ENCODE measurements at regions not wholly inside any gene's neighbourhood (a gene's known extent, or its start where the extent isn't known, plus 50 kb on each side); places are given as distances from the start of the nearest gene placed in this dataset.

- WGBS = 90% methylated on average over 23 of the region's 23 CpGs
- Histone ChIP-seq H3K4me3 (no peak overlapping the region), H3K4me1 (replicated peaks) (no peaks in the 10 kb centered on the region), H3K27ac (no peak overlapping the region), H3K27me3 (replicated peaks; ENCODE audit: insufficient read depth) (peaks cover 17% of the 10 kb centered on the region), H3K9me3 (no peaks in the 10 kb centered on the region), H3K36me3 (no peaks in the 10 kb centered on the region)
- DNase-seq (ENCODE audit: low spot score) = no peak
- TF ChIP-seq, protein P1, sequence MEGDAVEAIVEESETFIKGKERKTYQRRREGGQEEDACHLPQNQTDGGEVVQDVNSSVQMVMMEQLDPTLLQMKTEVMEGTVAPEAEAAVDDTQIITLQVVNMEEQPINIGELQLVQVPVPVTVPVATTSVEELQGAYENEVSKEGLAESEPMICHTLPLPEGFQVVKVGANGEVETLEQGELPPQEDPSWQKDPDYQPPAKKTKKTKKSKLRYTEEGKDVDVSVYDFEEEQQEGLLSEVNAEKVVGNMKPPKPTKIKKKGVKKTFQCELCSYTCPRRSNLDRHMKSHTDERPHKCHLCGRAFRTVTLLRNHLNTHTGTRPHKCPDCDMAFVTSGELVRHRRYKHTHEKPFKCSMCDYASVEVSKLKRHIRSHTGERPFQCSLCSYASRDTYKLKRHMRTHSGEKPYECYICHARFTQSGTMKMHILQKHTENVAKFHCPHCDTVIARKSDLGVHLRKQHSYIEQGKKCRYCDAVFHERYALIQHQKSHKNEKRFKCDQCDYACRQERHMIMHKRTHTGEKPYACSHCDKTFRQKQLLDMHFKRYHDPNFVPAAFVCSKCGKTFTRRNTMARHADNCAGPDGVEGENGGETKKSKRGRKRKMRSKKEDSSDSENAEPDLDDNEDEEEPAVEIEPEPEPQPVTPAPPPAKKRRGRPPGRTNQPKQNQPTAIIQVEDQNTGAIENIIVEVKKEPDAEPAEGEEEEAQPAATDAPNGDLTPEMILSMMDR (IDR thresholded peaks at IDR 0.05) = no peak
- TF ChIP-seq POLR2AphosphoS5 (IDR thresholded peaks at IDR 0.05) (no peak), POLR2A (IDR thresholded peaks at IDR 0.05) (no peak)
- intact Hi-C loops (cut with DNase I) = no loop called here
Measured at GRCh38 chr20:62574230-62574993, 67.9 kb upstream of the SLCO4A1 start.

DNA sequence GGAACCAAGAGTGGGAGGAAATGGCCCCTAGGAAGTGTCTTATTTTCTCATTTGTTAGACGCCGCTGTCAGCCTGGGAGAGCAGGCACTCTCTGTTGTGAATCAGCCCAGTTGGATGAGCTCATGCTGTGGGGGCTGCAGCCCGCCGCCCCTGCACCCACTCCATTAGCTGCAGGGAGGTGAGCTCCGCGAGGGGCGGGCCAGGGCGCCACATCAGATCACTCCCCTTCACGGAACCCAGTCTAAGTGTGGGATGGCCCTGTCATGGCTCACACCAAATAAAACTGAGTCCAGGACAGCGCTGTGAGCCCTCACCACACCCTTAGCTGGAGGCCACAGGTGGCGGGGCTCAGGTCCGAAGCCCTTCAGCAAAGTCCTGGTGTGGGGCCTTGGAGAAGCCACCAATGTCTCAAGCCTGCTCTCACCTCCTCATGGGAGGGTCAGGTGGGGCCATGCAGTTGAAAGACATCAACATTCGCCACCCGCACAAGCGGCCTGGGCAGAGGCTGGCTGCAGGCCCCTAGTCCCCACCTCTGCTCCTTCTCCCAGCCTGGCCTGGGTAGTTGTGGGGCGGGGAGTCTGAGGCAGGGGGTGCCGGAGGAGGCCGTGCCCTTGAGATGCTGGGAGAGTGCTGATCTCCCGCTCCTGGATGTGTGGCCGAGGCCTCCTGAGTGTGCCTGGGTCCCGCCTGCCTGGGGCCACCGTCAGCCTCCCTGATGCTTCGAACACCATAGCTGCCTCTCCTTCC, 66.2 kb upstream of the SLCO4A1 start:
- Histone ChIP-seq H3K9me3 (no peaks in the 10 kb centered on the region), H3K36me3 (no peaks in the 10 kb centered on the region), H3K4me1 (replicated peaks) (no peaks in the 10 kb centered on the region), H3K27ac (no peak overlapping the region), H3K27me3 (replicated peaks; ENCODE audit: insufficient read depth) (peaks cover 28% of the 10 kb centered on the region), H3K4me3 (no peak overlapping the region)
- no peak for DNase-seq (ENCODE audit: low spot score)
- WGBS = 71% methylated on average over 23 of the region's 23 CpGs
- intact Hi-C loops (cut with DNase I) = no loop called here
- no peak for TF ChIP-seq POLR2AphosphoS5 (IDR thresholded peaks at IDR 0.05)
- TF ChIP-seq, protein P1 (IDR thresholded peaks at IDR 0.05) = no peak
- TF ChIP-seq POLR2A (IDR thresholded peaks at IDR 0.05) = no peak

- Histone ChIP-seq H3K36me3 (no peaks in the 10 kb centered on the region), H3K9me3 (no peaks in the 10 kb centered on the region), H3K27me3 (replicated peaks; ENCODE audit: insufficient read depth) (peaks cover 32% of the 10 kb centered on the region), H3K4me1 (replicated peaks) (no peaks in the 10 kb centered on the region), H3K4me3 (no peak overlapping the region), H3K27ac (no peak overlapping the region)
- TF ChIP-seq, protein P1 (IDR thresholded peaks at IDR 0.05) = no peak
- no peak for TF ChIP-seq POLR2A (IDR thresholded peaks at IDR 0.05)
- no peak for TF ChIP-seq POLR2AphosphoS5 (IDR thresholded peaks at IDR 0.05)
- intact Hi-C loops (cut with DNase I) = no loop called here
- WGBS = 30% methylated on average over 15 of the region's 15 CpGs
- no peak for DNase-seq (ENCODE audit: low spot score)
Measured at GRCh38 chr20:62576815-62577489, 65.4 kb upstream of the SLCO4A1 start.

- peaks cover 32% of the 10 kb centered on the region for H3K27me3 ChIP-seq (replicated peaks; ENCODE audit: insufficient read depth)
- H3K9me3 ChIP-seq = no peaks in the 10 kb centered on the region
- no peaks in the 10 kb centered on the region for H3K36me3 ChIP-seq
- no peak for DNase-seq (ENCODE audit: low spot score)
- intact Hi-C loops (cut with DNase I) = no loop called here
- H3K27ac ChIP-seq = no peak overlapping the region
- no peaks in the 10 kb centered on the region for H3K4me1 ChIP-seq (replicated peaks)
- WGBS = 34% methylated on average over 14 of the region's 14 CpGs
- TF ChIP-seq, protein P1 (IDR thresholded peaks at IDR 0.05) = no peak
- TF ChIP-seq POLR2AphosphoS5 (IDR thresholded peaks at IDR 0.05) (no peak), POLR2A (IDR thresholded peaks at IDR 0.05) (no peak)
- no peak overlapping the region for H3K4me3 ChIP-seq
Measured at GRCh38 chr20:62577490-62577836, 64.8 kb upstream of the SLCO4A1 start.

All from prostate gland (tissue), 2 donors.